ENCODE measurements at regions not wholly inside any gene's neighbourhood (a gene's known extent, or its start where the extent isn't known, plus 50 kb on each side); places are given as distances from the start of the nearest gene placed in this dataset.

GRCh38 chr3:118000219-118000618, 1034.4 kb downstream of the IGSF11 start:
- H3K4me3 ChIP-seq (ENCODE audit: low read depth, low read length) = no peak overlapping the region
- no peak for DNase-seq (ENCODE audit: low read depth)
- TF ChIP-seq CTCF (conservative IDR thresholded peaks at IDR 0.05; ENCODE audit: low read depth, low read length) = no peak

- no peak overlapping the region for H3K4me3 ChIP-seq (ENCODE audit: low read depth, low read length)
- TF ChIP-seq CTCF (conservative IDR thresholded peaks at IDR 0.05; ENCODE audit: low read depth, low read length) = no peak
- no peak for DNase-seq (ENCODE audit: low read depth)
Observed at GRCh38 chr3:118001380-118001779, 1033.3 kb downstream of the IGSF11 start.

GRCh38 chr3:118011910-118012309, 1022.7 kb downstream of the IGSF11 start:
- DNase-seq (ENCODE audit: low read depth) = no peak
- no peak for TF ChIP-seq CTCF (conservative IDR thresholded peaks at IDR 0.05; ENCODE audit: low read depth, low read length)
- H3K4me3 ChIP-seq (ENCODE audit: low read depth, low read length) = no peak overlapping the region

GRCh38 chr3:118029049-118029448, 1005.6 kb downstream of the IGSF11 start:
- no peak for DNase-seq (ENCODE audit: low read depth)
- TF ChIP-seq CTCF (conservative IDR thresholded peaks at IDR 0.05; ENCODE audit: low read depth, low read length) = no peak
- H3K4me3 ChIP-seq (ENCODE audit: low read depth, low read length) = no peak overlapping the region

GRCh38 chr3:118036215-118036614, 998.4 kb downstream of the IGSF11 start:
- no peak for TF ChIP-seq CTCF (conservative IDR thresholded peaks at IDR 0.05; ENCODE audit: low read depth, low read length)
- no peak for DNase-seq (ENCODE audit: low read depth)
- no peak overlapping the region for H3K4me3 ChIP-seq (ENCODE audit: low read depth, low read length)

- no peak for TF ChIP-seq CTCF (conservative IDR thresholded peaks at IDR 0.05; ENCODE audit: low read depth, low read length)
- no peak for DNase-seq (ENCODE audit: low read depth)
- no peak overlapping the region for H3K4me3 ChIP-seq (ENCODE audit: low read depth, low read length)
Observed at GRCh38 chr3:118055381-118055780, 979.3 kb downstream of the IGSF11 start.

GRCh38 chr3:118057086-118057485, 977.6 kb downstream of the IGSF11 start:
- no peak overlapping the region for H3K4me3 ChIP-seq (ENCODE audit: low read depth, low read length)
- DNase-seq (ENCODE audit: low read depth) = no peak
- no peak for TF ChIP-seq CTCF (conservative IDR thresholded peaks at IDR 0.05; ENCODE audit: low read depth, low read length)

Measured in epithelial cell of proximal tubule (primary cell).